H54 (cell line): ENCODE measurements at regions not wholly inside any gene's neighbourhood (a gene's known extent, or its start where the extent isn't known, plus 50 kb on each side); places are given as distances from the start of the nearest gene placed in this dataset.
"Not testable (repeated sequence)": the region's sequence is repeated elsewhere in the genome, so short reads cannot be mapped to it uniquely, and the experiment has no call there.

Experiments used
- DNase-seq: peaks from one replicate; pipeline ENCODE4 v3.0.0; 2011; ENCODE audit warnings: low spot score, mixed read lengths; ENCODE audit not compliant: insufficient read length
- FAIRE-seq: peaks from 3 replicates; lab custom pipeline; 2011; peaks lifted over from hg19 to GRCh38; lab: Jason Lieb, UNC
- POLR2A ChIP-seq: IDR thresholded peaks from 2 replicates; pipeline ENCODE4 v1.6.1; 2011; ENCODE audit warnings: low read depth, mild to moderate bottlenecking, low read length

DNA sequence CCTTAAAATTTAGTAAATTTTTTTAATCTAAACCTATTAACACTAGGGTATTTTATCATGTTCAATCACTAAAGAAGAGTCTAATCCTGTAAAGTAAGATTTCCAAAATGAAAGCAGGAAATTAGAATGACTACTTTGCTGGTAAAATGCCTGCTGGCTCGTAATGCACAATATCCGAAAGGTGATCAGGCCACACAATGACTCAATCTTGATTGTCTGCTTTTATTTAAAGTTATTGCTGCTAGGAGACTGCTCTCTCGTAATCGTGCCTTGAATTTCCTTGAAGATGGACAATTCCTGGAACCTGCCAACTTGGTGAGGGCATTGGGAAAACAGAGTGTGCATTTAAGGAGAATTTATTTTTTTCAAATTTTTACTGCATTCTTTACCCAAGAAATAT, 1786.5 kb upstream of the RAG2 start:
- DNase-seq: no peak

DNA sequence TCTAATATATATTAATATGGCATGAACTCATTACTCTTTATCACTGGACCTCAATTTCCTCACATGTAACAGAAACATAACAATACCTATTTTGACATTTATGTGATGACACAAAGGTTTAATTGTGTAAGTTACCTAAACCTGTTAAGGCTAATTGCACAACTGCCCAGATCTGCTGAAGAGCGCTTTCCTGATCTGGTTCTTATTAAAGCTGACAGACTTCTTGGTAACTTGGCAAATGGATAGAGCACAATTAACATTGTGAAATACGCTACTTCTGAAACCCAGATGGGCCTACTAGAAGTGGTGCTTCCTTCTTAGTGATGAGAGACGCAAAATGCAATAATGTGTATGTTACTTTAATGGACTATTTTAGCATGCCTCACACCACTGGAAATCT, 1767.2 kb upstream of the RAG2 start:
- no peak for DNase-seq
- no peak for TF ChIP-seq POLR2A
- FAIRE-seq: no peak

More for the DNA sequence above, 1786.5 kb upstream of the RAG2 start:
- peak; percentile 84 for FAIRE-seq
- TF ChIP-seq POLR2A: no peak

DNA sequence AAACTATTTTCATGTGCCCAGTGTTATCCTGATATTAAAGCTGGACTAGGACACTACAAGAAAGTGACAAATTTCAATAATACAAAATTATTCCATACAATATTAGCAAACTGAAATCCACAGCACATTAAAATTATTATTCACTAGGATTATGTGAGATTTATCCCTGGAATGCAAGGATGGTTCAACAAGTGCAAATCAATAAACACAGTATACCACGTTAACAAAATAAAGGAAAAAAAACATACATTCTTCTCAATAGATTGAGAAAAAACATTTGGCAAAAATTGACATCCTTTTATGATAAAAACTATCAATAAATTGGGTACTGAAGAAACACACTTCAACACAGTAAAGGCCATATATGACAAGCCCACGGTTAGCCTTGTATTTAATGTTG, 1758.2 kb upstream of the RAG2 start:
- FAIRE-seq: peak; percentile 11
- DNase-seq: no peak
- no peak for TF ChIP-seq POLR2A

DNA sequence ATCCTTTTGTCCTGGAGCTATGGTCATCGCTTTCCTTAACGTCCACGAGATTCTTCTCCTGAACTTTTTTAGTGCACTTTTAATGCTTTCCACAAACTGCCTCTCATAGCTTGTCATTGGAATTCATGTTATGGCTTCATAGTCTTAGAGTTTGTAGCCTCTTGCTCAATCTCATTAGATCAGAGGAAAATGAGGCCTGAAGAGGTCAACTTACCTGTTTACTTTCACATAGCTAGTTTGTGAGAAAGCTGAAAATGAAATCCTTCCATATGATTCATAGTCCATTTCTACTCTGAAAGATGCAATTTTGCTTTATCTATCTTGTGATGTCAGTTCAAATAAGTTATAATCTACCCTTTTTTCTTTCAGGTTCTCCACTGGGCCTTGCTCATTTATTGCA, 1747.2 kb upstream of the RAG2 start:
- DNase-seq (no peak), FAIRE-seq (peak; percentile 81)
- no peak for TF ChIP-seq POLR2A

DNA sequence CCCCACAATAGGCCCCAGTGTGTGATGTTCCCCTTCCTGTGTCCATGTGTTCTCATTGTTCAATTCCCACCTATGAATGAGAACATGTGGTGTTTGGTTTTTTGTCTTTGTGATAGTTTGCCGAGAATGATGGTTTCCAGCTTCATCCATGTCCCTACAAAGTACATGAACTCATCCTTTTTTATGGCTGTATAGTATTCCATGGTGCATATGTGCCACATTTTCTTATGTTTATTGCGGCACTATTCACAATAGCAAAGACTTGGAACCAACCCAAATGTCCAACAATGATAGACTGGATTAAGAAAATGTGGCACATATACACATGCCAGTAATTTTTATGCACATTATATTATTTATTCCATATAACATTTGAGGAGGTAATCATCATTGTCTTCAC, 1743.6 kb upstream of the RAG2 start:
- FAIRE-seq, DNase-seq: not testable (repeated sequence)

DNA sequence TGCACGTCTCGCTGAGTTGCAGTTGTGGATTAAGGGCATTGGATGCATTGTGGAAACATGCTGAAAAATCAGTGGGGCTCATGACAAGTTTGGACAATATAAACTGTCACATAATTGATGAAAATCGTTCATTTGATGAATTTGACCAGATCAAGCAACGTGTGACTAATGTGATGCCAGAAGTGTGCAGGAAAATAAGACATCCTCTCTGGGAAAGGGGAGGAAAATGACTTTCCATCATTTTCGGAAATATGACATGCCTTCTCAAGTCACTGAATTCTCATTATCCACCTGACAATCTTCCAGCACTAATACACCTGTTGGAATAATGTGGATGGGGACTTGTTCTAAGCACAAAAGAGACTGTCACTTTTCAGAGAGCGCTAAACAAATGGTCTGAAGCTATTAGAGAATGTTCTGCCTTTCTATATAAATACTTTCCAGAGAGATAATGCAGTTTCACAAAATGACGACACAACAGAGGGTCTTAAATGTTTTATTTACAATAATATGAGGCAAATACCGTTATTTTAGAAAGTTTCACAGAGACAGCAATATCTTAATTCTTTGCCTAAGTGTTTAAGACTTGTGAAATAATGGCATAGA, 1741.9 kb upstream of the RAG2 start:
- FAIRE-seq (peak; percentile 75), DNase-seq (no peak)
- TF ChIP-seq POLR2A: no peak

DNA sequence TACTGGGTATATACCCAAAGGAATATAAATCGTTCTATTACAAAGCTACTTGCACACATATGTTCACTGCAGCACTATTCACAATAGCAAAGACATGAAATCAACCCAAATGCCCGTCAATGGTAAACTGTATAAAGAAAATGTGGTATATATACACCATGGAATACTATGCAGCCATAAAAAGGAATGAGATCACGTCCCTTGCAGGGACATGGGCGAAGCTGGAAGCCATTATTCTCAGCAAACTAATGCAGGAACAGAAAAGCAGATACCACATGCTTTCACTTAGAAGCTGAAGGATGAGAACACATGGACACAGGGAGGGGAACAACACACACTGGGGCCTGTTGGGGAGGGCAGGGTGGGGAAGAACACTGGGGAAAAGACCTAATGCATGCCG, 1740.0 kb upstream of the RAG2 start:
- FAIRE-seq, DNase-seq: not testable (repeated sequence)

DNA sequence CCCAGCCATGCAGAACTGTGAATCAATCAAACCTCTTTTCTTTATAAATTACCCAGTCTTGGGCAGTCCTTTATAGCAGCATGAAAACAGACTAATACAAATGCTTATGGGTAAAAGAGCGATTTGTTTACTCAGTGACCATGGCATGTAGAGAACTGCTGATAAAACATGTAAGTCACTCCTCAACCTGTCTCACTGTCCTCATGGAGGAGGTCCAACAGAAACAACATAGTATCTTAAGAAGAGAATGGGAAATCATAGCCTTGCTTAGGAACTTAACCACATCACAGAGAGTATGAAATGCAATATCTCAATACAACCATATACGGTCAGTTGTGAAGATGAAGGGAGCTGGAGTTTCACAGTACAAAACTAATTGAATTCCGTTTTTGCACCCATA, 1734.0 kb upstream of the RAG2 start:
- TF ChIP-seq POLR2A: no peak
- peak; percentile 76 for FAIRE-seq
- DNase-seq: no peak

DNA sequence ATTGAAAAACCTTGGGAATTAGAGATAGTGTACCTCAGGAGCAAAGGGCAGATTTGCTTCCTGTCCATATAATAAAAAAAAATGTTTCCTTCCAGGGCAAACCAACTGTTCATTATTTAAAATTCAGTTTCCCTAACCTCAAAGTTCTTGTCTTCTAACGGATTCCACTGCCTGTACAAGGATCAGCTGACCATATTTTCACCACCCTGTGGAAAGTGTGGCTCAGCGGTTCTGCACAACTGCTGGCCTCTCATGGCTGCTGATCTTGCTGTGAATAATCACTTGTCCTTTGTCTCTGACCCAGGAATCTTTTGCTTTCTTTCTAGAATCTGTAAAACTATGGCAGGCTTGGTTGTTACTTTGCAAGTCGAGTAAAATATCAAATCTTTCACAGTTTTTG, 1732.5 kb upstream of the RAG2 start:
- no peak for TF ChIP-seq POLR2A
- FAIRE-seq (peak; percentile 15), DNase-seq (no peak)

DNA sequence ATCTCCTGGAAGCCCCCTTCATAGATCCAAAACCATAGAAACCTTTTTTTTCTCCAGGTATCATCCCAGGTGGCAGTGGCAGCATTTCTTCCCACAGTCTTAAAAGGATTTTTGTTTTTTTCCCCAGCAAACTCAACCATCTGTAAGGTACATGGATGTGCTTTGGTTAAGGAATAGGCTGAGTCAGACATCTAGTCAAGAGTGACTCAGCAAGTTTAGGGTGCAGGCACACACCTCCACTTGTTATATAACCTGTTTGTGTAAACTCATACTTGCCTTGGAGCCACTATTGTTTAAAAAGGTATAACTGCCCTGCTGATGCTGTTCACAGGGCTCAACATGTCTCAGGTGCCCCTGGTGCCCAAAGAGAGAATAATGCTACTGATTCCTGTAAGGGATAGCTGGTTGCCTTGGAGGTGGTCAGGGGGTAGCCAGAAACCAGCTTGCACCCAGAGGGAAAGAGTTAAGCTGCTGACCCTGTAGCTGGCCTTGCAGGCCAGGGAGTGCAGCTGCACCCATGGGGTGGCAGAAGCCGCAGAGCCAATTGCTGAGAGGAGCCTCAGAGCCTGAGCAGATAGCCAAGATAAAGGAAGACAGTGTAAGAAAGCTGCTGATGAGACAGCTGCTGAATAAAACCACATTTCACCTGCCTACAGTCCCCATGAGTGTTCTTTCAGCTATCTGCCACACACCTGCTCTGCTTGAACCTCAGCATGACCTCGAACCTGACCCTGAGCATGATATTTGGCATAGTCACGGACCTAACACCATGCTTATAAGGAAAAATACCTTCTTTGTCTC, 1726.1 kb upstream of the RAG2 start:
- peak; percentile 84 for FAIRE-seq
- TF ChIP-seq POLR2A: no peak
- no peak for DNase-seq

DNA sequence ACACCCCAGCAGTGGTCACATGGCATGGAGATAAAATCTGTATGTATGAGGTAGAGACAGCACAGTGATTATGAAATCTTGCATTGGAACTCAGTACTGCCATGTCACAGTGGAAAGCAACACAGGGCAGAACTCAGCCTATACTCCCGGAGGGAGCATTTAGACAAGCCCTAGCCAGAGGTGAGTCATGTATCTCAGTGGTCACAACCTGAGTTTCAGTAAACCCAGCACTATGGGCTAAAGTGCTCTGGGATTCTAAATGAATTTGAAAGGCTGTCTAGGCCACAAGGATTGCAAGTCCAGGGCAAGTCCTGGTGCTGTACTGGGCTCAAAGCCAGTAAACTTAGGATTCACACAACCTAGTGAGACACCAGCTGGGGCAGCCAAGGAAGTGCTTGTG, 1717.1 kb upstream of the RAG2 start:
- FAIRE-seq (no peak), DNase-seq (no peak)
- TF ChIP-seq POLR2A: no peak

DNA sequence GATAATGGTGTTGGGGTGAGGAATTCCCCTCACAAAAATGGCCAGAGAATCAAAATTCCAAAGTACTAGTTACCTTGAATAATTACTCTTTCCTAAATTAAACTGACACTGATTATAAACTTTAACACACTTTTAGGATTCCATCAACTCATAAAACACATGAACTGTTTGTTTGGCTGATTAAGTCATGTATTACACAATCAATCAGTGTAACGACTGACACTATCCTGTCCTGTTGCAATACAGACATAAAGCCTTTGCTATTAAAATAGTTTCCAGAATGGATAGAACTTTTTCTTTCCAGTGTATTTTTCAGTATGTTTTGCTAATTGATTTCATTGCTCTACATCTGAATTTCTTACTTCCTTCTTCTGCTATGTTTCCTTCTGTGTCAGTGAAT, 1709.4 kb upstream of the RAG2 start:
- DNase-seq (no peak), FAIRE-seq (peak; percentile 79)
- no peak for TF ChIP-seq POLR2A

DNA sequence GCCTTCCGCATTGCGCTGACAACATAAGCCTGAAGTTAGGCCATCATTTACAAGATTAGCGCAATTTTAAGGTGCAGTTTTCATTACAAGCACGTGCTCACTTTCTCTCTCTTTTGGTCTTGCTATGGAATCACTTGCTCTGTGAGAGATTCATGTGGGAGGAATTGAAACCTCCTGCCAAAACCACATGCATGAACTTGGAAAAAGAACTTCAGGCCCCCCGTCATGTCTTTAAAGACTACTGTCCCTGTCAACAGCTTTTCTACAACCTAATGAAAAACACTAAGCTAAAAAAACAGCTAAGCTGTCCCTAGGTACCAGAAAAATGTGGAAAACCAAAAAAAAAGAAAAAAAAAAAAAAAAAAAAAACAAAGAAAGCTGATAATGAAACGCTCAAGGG, 1707.6 kb upstream of the RAG2 start:
- no peak for TF ChIP-seq POLR2A
- DNase-seq (no peak), FAIRE-seq (no peak)

DNA sequence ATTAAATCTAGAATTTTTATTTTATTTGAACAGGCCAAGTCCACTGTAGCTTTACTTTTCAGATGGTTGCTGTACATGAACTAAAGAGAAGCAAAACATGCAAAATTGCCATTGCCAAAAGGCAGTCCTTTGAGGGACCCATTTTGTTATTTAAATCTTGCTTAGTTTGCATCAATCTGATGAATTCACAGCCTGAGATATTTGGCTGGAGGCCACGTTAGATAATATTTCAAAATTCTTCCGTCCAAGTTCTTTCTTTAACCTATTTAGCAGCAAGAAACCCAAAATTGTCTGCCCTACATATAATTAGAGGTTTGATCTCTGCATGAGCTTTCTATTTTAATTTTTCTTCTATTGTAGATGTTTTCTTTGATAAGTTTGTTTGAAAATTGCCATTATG, 1706.9 kb upstream of the RAG2 start:
- no peak for FAIRE-seq
- TF ChIP-seq POLR2A: no peak
- DNase-seq: no peak

DNA sequence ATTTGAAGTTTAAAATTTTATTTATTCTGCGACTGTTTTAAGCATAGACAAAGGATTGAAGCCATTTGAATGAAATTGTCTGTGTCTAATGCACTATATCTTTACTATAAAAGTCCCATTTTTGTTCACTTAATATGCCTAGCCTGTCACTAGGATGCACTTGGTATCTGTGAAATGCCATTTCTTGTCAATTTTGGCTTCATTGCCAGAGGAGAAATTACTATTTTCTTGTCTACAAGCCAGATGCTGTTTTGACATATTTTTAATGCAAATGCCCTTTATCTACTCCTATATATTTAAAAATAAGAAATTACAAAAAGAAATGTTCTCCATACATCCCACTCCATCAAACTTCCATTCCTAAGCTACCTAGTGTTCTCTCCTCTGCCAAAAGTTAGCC, 1704.5 kb upstream of the RAG2 start:
- no peak for TF ChIP-seq POLR2A
- FAIRE-seq (no peak), DNase-seq (no peak)
